Skin epidermis (tissue), 12 donors: ENCODE measurements at regions not wholly inside any gene's neighbourhood (a gene's known extent, or its start where the extent isn't known, plus 50 kb on each side); places are given as distances from the start of the nearest gene placed in this dataset.
"Not testable (repeated sequence)": the region's sequence is repeated elsewhere in the genome, so short reads cannot be mapped to it uniquely, and the experiment has no call there.

ENCODE experiments used
- H3K27ac ChIP-seq, 21 experiments: fragments of 200-600 bp; sonication (generic) in 11 of 21; one replicate each; pipeline ENCODE4 v1.5.0; 2020; ENCODE audit warnings: mild to moderate bottlenecking in 3 of 21, inconsistent platforms in 2 of 21, moderate library complexity in 2 of 21
- H3K4me3 ChIP-seq, 7 experiments: fragments of 200-600 bp; sonication (generic) in 2 of 7; one replicate each; pipeline ENCODE4 v1.5.0; 2020; ENCODE audit warnings: inconsistent platforms in 2 of 7, mild to moderate bottlenecking in 2 of 7, moderate library complexity in 1 of 7

DNA sequence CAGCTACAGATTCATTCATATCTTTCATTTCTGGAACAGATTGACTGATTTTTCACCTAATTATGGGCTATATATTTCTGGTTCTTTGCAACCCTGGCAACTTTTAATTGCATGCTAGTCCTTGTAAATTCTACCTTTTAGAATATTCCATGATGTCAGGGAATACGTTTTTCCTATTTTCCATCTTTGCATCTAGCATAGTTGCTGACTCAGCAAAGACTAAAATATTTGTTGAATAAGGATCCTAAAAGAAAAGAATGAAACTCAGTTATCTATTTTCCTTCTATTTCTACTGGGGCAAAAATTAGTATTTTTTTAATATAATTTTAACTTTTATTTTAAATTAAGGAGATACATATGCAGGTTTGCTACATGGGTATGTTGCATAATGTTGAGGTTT lies 438.3 kb downstream of the GXYLT1 start:
- Histone ChIP-seq H3K4me3 (no peak overlapping the region), H3K27ac (no peak overlapping the region)

DNA sequence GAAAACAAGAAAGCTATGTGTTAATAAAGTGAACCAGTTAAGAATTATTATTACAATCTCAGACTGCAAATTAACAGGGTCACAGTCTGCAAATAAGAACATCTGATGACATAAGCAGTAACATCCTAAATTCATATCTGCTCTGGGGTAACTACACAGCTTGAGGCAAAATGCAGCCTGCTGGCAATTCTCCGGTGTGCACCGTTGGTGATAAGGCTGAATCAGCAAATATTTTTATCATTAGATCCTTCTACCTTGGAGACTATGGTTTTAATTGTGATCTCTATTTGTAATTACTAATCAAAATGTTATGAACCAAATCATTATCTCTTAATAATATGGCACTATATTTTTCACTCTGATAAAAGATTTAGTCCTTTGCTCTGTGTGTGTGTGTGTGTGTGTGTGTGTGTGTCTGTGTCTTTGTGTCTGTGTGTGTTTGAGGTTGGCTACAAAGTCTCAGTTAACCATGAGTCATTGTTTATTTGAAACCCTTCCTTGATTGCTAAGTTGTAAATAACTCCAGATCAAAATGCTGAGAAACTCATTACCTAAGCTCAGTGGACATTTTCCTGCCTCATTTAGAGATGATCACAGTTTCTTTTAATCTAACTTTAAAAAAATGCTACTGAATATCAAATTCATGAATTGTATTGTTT lies 442.6 kb downstream of the GXYLT1 start:
- no peak overlapping the region for H3K27ac ChIP-seq
- H3K4me3 ChIP-seq: no peak overlapping the region

DNA sequence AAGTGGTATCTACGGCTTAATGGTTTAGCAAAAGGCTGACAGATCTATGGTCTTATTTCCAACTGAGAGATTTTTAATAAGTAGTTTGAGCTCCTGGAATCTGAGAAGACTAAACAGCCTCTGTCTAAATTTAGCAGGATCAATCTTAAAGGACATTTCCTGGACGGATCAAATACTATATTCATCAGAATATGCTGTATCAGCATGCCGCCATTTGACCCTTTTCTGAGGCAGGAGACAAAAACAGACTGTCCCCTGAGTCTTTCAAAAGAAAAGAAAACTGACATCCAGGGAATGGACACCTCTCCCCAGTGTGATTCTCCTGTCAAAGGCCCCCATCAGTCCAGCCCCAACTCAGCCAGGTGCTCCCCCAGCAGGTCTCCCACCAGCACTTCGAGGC lies 443.7 kb downstream of the GXYLT1 start:
- H3K4me3 ChIP-seq: no peak overlapping the region

DNA sequence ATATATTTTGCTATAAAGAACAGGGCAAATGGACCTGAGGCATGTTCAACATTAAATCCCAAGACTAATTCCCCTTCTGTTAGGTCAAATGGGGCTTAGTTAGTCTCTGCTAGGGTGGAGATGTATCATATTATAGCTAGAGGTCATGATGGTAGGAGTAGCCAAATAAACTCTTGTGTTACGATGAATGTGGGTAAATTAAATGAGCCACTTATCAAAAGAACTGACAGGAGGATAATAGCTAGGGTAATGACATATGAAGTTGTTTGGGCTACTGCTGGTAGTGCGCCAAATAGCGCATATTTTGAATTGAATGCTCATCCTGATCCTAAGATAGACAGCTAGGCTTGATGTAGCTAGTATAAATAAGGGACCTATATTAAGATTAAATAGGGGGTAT lies 445.0 kb downstream of the GXYLT1 start:
- H3K4me3 ChIP-seq: no peak overlapping the region
- no peak overlapping the region for H3K27ac ChIP-seq

More for the DNA sequence above, 443.7 kb downstream of the GXYLT1 start:
- no peak overlapping the region for H3K27ac ChIP-seq

DNA sequence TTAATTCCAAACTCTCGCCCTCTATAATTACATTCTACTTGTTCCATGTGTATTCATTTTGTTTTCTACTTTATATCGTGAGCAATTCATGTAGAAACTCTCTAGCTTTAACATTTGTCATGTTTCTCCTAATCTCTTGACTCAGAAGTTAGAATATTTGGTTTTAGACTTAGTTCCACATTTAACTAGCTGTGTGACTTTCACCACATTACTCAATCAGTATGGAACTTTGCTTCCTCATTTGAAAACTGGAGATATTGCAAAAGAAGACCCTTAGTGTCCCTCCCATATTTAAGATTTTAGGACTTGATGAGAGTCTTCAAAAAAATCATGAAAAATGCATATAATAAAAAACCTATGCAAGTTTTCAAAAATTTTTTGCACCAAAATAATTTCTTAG lies 447.5 kb downstream of the GXYLT1 start:
- Histone ChIP-seq H3K27ac (no peak overlapping the region), H3K4me3 (no peak overlapping the region)

DNA sequence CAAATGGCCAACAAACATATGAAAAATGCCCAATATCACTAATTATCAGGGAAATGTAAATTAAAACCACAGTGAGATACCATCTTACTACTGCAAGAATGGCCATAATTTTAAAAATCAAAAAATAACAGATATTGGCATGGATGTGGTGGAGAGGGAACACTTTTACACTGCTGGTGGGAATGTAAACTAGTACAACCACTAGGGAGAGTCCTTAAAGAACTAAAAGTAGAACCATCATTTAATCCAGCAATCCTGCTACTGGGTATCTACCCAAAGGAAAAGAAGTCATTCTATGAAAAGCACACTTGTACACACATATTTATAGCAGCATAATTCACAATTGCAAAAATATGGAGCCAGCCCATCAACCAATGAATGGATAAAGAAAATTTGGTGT lies 459.7 kb downstream of the GXYLT1 start:
- H3K4me3 ChIP-seq: no peak overlapping the region
- no peak overlapping the region for H3K27ac ChIP-seq

DNA sequence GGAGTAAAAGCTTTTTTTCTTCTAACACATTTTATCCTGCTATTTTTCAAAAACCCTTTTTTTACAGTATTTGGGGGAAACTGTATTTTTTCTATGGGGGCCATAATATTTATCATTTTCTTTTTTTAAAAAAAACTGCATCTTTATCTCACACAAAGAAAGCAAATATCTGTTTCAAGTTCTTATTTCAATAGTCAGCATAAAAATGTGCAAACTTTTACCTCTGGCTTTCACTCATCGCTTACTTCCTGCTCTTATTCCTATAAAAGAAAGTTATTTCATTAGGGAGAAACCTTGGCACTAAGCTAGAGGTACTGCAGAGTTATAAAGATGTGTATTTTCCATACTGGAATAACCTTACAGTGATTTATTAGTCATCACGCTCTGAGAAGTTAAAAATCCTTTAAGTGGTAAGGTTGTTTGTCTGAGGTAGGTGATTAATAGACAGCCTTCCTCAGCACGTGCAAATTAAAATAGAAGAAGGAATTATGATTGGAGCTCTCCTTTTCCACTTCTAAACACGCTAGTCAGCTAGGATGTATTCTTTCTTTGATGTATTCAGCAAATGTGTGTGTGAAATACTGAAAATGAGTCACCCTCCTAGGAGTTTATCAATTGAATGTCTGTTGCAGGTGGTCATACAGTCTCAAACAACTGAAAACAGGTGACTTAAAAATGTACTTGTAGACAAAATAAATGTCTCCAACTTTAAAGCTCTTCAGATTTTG lies 461.0 kb downstream of the GXYLT1 start:
- H3K27ac ChIP-seq: no peak overlapping the region

DNA sequence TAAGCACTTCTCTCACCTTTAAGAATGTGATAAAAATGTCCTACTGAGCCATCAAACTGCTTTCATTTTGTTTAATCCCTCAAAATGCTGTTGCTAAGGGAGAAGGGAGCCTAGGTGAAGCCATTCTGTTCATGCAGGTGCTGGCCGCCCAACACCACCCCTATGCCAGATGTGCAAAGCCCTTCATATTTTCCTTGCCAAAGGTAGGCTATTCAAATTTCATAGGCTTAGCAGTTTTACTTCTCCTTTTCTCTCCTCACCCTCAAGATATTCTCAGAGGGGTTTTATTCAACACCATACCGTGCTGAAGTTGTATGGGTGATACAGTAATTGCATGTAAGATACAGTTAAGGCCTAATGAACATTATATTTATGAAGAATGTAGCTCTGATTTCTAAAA lies 461.7 kb downstream of the GXYLT1 start:
- Histone ChIP-seq H3K4me3 (no peak overlapping the region), H3K27ac (no peak overlapping the region)

More for the DNA sequence above, 461.0 kb downstream of the GXYLT1 start:
- no peak overlapping the region for H3K4me3 ChIP-seq

DNA sequence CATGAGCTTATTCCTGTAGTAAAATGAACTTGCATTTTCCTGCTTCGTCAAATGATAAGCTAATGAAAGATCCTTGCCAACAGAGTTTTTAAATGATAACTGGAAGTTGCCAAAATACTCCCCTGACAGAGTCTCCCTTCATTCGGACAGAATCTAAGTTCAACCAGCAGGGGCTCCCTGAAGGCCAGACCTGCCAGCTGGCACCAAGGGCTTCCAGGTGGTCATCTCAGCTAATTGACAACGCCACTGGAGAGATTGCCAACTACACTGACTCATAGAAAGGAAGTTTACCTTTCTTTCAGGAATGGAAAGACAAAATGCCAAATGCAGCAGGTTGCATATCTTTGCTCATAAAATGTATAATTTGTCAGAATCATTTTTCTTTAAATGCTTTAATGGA lies 462.8 kb downstream of the GXYLT1 start:
- Histone ChIP-seq H3K27ac (no peak overlapping the region), H3K4me3 (no peak overlapping the region)

DNA sequence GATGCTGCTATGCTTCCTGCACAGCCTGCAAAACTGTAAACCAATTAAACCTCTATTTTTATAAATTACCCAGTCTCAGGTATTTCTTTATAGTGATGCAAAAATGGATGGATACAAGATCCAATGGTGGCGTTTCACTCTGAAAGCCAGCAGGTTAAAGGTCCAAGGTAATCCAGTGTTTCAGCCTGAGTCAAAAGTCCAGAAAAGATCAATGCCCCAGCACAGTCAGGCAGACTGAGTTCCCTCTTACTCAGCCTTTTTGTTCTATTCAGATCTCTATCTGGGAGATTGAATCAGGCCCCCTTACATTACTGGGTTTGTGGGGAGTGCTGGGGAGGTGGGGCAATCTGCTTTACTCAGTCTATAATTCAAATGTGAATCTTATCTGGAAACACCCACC lies 464.5 kb downstream of the GXYLT1 start:
- no peak overlapping the region for H3K27ac ChIP-seq
- H3K4me3 ChIP-seq: no peak overlapping the region

DNA sequence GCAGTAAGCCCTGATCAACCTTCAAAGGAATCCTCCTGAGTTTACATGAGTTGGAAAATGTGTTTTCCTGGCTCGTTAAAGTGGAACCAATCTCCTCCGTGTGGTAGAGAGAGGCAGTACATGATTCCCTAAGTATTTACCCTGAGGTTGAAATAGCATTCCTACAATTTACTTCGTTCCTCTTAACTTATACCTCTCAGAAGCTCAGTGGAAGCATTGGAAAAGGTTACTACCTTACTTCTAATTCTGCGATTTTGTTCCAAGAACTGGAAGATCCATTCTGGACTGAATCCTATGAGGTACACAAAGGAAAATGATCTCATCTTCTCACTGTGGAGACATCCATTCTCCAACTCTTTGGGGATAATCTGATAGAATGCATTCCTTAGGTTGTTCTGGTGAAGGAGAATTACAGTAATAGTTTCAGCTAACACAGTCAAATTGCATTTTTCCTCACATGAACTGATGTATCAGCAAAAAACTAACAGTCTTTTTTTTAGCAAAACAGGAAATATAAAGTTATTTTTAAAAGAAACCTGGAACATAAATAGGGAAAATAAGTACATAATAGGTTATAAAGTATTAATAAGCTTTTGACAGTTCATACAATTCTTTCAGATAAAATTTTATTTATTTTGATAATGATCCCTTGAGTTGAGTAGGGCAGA lies 475.6 kb downstream of the PDZRN4 start:
- Histone ChIP-seq H3K4me3 (no peak overlapping the region), H3K27ac (no peak overlapping the region)

DNA sequence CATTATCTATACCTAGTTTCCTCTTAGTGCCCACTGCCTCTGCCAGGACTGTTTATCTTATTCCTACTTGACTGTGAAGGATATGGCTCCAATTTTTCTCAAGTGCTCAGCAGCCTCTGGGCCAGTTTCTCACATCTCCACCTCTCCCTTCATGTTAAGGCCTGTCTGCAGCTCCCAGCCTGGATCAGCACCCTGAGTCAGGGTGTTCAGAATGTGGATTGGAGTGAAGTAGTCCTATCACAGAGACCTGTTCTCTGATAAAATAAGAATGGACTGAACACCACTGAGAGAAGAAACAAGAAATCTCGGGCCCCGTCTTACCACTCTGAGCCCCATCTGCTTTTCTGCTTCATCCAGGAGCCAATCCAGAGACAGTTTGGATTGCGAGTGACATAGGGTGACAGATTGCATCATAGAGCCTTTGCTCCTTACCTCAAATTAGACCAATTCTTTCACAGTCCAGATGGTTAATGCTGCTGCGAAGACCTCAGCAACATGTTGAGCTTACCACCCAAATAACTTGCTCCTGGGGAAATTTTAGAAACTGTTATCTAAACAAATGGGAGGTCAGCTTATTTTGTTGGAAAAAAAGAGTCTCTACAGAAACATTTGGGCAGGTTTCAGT lies 473.1 kb downstream of the PDZRN4 start:
- Histone ChIP-seq H3K27ac (no peak overlapping the region), H3K4me3 (no peak overlapping the region)

DNA sequence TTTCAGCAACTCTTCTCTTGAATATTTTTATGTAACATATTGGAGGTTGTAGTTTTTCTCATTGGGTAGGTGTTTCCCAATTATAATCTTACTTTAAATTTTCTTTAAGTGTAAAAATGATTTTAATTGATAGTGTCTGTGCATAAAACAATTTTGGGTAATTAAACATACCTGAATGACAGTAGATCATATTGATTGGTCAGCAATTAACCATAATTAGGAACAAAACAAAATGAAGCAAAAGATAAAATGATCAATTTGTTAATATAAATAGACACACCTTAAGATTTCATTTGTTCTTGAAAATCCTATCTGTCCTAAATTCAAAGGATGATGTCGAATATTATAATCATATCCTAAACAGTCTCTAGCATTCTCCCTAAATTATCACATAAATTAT lies 468.3 kb downstream of the PDZRN4 start:
- no peak overlapping the region for H3K27ac ChIP-seq
- no peak overlapping the region for H3K4me3 ChIP-seq

DNA sequence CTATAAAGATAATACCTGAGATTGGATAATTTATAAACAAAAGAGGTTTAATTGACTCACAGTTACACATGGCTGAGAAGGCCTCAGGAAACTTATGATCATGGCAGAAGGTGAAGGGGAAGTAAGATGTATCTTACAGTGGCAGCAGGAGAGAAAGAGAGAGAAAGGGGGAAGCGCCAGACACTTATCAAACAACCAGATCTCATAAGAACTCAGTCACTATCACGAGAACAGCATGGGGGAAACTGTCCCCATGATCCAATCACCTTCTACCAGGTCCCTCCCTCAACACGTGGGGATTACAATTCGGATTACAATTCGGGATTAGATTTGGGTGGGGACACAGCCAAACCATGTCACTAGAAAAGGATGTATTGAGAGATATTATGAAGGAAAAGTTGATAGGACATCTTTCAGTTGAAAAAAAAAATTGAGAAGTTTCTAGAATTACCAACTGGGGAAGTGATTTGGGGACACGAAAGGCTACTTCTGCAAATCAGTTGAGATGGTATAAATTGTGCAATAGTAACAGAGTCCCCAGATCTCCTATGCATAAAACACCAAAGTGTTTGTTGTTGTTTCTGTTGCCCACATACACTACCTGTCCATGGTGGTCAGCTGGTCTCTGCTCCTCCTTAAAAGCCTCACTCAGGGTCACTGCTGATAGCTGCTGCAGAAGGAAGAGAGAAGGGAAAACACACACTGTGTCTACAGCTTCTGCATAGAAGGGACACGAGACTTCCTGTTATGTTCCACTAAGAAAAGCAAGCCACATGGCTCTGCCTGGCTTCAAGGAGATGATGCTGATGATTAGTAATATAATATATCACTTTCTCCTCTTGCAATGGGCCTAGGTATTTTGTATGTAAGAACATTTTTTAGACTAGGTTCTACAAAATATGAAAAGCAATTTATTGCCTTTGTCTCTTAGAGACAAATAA lies 465.5 kb downstream of the PDZRN4 start:
- no peak overlapping the region for H3K27ac ChIP-seq
- H3K4me3 ChIP-seq: no peak overlapping the region

DNA sequence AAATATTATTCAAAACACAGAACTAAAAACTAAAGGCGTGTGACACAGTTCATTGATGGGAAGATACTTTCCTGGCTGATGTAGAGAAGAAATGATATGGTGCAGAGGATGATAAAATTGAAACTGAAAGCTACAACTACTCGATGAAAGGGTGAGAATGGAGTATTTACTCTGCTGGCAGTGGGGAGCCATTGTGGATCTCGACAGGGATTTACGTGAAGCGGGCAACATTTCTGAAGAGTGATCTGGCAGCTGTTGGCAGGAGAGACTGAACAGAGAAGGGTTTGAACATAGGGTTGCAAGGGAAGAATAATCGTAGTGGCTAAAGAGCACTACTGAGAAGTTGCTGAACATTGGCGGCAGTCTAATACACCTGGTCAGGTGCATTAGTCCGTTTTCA lies 464.9 kb downstream of the PDZRN4 start:
- Histone ChIP-seq H3K4me3 (no peak overlapping the region), H3K27ac (no peak overlapping the region)

DNA sequence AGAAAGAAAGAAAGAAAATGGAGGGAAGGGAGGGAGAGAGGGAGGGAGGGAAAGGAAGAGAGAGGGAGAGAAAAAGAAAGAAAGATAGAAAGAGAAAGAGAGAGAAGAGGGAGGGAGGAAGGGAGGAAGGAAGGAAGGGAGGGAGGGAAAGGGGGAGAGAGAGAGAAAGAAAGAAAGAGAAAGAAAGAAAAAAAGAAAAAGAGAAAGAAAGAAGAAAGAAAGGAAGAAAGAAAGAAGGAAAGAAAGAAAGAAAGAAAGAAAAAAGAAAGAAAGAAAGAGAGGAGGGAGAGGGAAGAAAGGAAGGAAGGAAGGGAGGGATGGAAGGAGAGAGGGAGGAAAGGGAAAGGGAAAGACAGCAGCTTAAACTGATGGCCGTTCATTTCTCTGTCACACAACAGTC lies 457.5 kb downstream of the PDZRN4 start:
- H3K27ac ChIP-seq: no peak overlapping the region
- no peak overlapping the region for H3K4me3 ChIP-seq

DNA sequence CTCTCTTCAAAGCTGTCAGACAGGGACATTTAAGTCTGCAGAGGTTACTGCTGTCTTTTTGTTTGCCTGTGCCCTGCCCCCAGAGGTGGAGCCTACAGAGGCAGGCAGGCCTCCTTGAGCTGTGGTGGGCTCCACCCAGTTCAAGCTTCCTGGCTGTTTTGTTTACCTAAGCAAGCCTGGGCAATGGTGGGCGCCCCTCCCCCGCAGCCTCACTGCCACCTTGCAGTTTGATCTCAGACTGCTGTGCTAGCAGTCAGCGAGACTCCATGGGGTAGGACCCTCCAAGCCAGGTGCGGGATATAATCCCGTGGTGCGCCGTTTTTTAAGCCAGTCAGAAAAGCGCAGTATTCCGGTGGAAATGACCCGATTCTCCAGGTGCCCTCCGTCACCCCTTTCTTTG lies 454.7 kb downstream of the PDZRN4 start:
- H3K4me3 ChIP-seq, H3K27ac ChIP-seq: not testable (repeated sequence)

DNA sequence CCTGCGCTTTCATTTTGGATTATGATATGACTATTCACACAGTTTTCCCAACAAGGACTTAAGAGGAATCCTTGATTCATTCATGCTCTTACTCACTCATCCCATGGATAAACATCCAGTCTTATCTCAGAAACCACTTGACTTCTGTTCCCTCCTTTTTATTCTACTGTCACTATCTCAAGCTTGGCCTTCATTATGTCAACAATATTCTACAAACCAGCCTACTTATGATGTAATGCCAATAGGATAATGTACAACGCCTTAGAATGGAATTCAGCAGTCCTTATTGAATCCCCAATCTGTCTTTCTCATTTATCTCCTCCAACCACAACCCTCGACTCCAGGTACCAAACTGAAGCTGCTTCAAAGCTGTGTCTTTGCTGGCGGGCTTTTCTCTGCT lies 448.5 kb downstream of the PDZRN4 start:
- H3K27ac ChIP-seq: no peak overlapping the region

DNA sequence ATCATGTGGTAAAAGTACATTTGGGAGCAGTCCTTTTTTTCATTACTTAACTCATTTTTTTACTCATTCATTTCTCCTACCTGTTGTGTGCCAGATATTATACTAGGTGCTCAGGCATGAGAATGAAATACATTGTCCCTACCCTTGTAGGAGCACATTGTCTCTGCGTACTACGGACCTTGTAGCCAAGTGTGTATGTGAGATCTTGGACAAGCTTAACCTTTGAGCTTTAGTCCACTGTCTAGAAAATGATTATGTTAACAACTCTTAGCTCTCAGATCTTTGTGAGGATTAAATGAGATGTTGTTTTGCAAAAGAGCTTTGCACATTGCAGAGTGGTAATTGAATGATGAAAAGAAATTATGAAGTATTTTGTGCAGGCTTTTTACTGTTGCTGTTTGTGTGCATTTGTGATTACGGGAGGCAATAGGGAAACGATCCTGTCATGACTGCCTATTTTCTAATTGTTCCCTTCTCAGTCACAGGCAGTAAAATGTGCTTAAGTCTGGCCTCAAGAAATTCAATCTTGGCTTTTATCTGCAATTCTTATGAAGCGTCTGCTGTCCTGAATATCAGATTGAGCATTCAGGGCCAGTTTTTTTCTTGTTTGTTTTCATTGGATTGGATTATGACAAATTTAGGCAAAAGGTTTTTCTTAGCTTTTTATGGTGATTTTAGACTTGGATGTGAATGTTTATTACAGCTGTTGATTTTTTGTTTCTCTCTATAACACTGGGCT lies 447.7 kb downstream of the PDZRN4 start:
- H3K4me3 ChIP-seq: no peak overlapping the region
- H3K27ac ChIP-seq: no peak overlapping the region

More for the DNA sequence above, 448.5 kb downstream of the PDZRN4 start:
- no peak overlapping the region for H3K4me3 ChIP-seq
